GM18907 (cell line): ENCODE measurements at regions not wholly inside any gene's neighbourhood (a gene's known extent, or its start where the extent isn't known, plus 50 kb on each side); places are given as distances from the start of the nearest gene placed in this dataset.
"Not testable (repeated sequence)": the region's sequence is repeated elsewhere in the genome, so short reads cannot be mapped to it uniquely, and the experiment has no call there.

Source experiments
- ATAC-seq: cut with Tn5 transposase; IDR thresholded peaks from one replicate; pipeline ENCODE4 v1.9.1; 2021; ENCODE audit warnings: mild to moderate bottlenecking, moderate library complexity; ENCODE audit not compliant: unreplicated experiment

DNA sequence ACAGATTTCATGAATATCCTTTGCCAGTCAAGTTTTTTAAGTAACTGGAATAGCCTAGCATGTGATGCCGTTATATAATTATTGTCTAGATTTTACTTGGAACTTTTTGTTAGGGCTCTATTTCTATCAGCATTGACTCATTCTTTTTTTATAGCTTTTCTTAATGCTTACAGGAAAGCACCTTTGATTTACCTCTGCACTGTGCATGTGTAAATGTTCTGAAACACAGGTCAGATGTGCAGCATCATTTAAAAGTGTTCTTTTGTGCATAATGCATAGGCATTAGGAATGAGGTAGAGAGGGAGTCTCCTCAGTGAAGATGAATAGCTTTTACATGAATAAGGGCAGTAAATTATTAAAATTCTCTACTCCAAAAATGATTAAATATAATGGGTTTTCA lies 669.3 kb upstream of the MBL2 start:
- ATAC-seq = no peak

- no peak for ATAC-seq
Measured at GRCh38 chr10:53440601-53441000, 668.0 kb upstream of the MBL2 start.

DNA sequence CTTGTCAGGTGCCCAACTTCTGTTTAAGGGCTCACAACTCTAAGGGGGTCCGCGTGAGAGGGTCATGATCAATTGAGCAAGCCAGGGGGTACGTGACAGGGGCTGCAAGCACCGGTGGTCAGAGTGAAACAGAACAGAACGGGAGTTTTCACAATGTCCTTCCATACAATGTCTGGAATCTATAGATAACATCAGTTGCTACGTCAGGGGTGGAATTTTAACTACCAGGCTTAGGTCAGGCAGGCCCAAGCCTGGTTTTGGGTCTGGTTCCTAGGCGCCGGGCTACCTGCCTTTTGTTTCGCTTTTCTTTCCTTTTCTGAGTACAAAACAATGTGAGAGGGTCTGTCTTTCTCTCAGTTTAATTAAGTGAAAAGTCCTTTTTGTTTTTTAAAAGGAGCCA lies 666.5 kb upstream of the MBL2 start:
- ATAC-seq = not testable (repeated sequence)

GRCh38 chr10:53434413-53434812 lies 661.8 kb upstream of the MBL2 start:
- ATAC-seq = no peak

- no peak for ATAC-seq
Measured at GRCh38 chr10:53432035-53432434, 659.5 kb upstream of the MBL2 start.

DNA sequence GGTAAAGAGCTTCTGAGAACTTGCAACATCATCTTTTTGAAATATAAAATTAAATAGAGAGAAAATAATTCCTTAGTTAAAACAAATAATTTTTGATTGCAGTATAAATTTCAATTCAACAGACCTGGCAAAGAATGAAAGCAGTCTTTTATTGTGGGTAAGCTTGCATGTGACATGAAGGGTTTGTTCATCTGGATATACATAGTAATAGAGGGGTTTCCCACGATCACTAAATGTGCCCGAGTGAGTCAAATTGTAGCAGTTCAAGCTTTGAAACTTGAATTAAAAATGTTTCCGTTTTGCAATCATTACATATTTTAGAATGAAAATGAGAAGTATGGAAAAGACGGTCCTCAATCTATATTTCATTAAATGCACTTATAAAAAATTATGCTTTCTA lies 658.4 kb upstream of the MBL2 start:
- ATAC-seq = no peak

GRCh38 chr10:53430127-53430891 lies 657.7 kb upstream of the MBL2 start:
- no peak for ATAC-seq

DNA sequence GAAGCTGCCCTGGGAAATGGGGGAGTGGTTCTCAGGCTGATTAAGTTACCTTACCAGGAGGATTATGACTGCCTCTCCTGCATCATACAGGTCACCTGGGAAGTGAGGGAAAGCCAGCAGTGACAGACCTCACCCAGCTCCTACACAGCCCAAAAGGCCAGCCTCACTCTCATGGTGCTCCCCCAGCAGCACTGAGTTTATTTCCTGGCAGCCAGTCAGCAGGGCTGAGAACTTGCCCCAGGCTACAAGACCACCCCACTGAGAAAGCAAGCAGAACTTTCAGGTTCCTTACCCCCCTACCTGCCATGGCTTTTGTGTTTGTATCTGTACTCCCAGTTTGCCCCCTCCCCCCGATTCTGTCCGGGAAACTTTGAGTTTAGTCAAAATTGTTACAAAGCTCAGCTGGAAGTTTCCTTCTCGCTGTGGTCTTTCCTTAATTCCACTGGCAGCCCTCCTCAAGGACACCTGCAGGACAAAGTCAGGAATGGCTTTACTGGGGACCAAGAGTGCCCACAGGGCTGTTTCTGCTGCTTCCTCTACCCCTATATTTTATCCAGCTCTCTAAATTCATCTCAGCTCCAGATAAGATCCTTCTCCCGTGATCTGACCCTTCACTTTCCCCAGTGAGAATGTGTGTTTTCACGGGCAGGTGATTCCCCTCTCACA lies 649.8 kb upstream of the MBL2 start:
- no peak for ATAC-seq

- ATAC-seq = no peak
Measured at GRCh38 chr10:53412651-53413050, 640.1 kb upstream of the MBL2 start.

GRCh38 chr10:53406532-53406931 lies 633.9 kb upstream of the MBL2 start:
- no peak for ATAC-seq

DNA sequence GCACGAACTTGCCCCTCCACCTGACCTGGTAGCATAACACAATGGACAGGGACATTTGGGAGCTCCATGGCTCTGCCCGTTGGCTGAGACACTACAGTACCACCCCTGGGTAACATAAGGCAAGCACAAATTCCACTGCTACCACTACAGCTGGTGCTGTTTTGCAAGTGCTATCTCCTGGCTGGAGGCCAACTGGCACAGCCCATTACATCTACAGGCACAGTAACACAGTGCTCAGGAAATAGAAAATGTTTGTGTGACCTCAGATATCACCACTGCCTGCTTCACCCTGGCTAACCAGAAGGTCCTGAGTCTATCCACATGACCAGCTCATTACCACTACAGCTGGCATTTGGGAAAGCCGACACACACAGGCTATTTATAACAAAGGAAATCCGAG lies 631.1 kb upstream of the MBL2 start:
- ATAC-seq = no peak

GRCh38 chr10:53402594-53402993 lies 630.0 kb upstream of the MBL2 start:
- no peak for ATAC-seq

DNA sequence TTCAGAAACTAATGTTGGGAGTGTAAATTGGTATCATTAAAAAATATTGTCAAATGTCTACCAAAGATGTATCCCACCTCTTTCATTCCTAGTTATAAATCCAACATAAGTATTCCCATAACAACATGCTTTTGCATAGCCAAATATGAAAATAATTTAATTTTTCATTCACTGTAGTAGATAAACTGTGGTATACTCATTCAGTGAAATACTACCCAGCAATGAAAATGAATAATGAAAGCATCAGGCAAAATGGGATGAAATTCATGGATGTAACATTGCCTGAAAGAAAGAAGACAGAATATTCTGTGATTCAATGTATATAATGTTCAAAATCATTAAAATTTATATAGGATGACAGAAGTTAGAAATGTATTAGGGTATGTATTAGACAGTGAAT lies 629.0 kb upstream of the MBL2 start:
- ATAC-seq = no peak

- ATAC-seq = no peak
Measured at GRCh38 chr10:53396876-53397275, 624.3 kb upstream of the MBL2 start.

GRCh38 chr10:53395449-53395848 lies 622.9 kb upstream of the MBL2 start:
- ATAC-seq = no peak

- no peak for ATAC-seq
Measured at GRCh38 chr10:53387562-53387961, 615.0 kb upstream of the MBL2 start.

DNA sequence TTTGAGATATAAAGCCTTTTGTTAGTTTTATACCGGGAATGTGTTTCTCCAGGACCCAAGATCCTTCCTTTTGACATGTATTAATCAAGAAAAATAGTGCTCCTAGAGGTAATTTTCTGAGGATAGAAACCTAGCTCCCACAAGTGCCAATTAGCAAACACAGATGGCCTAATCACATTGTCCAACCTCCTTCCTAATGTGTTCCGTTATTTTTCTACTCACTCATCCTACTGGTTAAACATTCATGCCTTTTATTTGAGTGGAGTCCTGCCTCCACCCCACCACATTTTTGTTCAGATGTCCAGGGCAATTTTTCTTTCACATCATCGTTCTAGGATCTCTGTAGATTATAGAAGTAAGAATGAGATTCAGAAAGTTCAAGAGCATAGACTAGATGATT lies 610.0 kb upstream of the MBL2 start:
- ATAC-seq = no peak

DNA sequence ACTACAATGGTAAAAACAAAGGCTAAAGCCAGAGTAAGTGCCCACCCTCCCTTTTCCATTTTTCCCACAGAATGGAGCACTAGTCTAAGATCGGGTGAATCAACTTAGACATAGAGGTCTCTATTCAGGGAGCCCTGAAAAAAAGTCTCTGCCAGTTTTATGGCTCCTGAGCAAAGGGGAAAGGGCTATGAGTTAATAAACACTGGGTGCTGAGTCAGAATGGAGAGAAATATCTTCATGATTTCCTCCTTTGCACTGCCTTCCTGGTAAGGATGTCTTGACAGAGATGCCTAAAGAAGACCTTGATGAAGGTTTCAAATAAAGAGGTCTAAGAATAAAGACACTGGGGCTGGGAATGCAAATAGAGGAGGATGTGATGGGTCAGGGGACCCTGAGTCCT lies 607.4 kb upstream of the MBL2 start:
- no peak for ATAC-seq

- ATAC-seq = no peak
Measured at GRCh38 chr10:53370347-53370746, 597.8 kb upstream of the MBL2 start.

- no peak for ATAC-seq
Measured at GRCh38 chr10:53361936-53362335, 589.4 kb upstream of the MBL2 start.

- ATAC-seq = no peak
Measured at GRCh38 chr10:53361281-53361680, 588.7 kb upstream of the MBL2 start.

DNA sequence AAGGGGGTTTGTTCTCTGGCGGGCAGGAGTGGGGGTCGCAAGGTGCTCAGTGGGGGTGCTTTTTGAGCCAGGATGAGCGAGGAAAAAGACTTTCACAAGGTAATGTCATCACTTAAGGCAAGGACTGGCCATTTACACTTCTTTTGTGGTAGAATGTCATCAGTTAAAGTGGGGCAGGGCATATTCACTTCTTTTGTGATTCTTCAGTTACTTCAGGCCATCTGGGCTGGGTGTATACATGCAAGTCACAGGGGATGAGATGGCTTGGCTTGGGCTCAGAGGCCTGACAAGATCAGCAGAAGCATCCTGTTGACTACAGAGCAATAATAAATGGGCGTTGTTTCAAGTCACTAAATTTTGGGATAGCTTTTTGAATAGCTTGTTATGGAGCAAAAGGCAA lies 586.4 kb upstream of the MBL2 start:
- ATAC-seq = not testable (repeated sequence)

DNA sequence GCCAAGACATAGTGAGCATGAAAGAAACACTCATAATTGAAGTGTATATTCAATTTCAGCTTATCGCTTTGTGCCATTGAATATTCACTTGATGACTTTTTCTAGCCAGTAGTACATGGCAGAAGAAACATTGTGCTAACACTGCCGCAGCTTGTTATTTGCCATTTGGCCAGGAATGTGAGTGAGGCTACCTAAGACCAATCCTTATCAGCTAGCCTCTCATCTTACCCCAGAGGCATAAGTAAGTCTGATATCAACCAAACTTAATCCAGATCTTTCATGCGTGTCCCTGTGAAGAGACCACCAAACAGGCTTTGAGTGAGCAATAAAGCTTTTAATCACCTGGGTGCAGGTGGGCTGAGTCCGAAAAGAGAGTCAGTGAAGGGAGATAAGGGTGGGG lies 586.0 kb upstream of the MBL2 start:
- no peak for ATAC-seq
